Muscle layer of colon (tissue), 2 donors: ENCODE measurements at regions not wholly inside any gene's neighbourhood (a gene's known extent, or its start where the extent isn't known, plus 50 kb on each side); places are given as distances from the start of the nearest gene placed in this dataset.

Experiments used
- H3K27ac ChIP-seq: one replicate; pipeline ENCODE4 v1.7.0; 2013; ENCODE audit warnings: low read depth, mild to moderate bottlenecking, low read length, moderate library complexity
- H3K27me3 ChIP-seq, 2 donors: one replicate each; pipeline ENCODE4 v1.7.0; 2013; ENCODE audit warnings: low read length in 2 of 2, mild to moderate bottlenecking in 2 of 2; ENCODE audit not compliant: insufficient read depth in 2 of 2, control insufficient read depth in 1 of 2
- H3K36me3 ChIP-seq: one replicate; pipeline ENCODE4 v1.7.0; 2013; ENCODE audit warnings: mild to moderate bottlenecking, low read length; ENCODE audit not compliant: insufficient read depth
- H3K4me1 ChIP-seq: one replicate; pipeline ENCODE4 v1.7.0; 2013; ENCODE audit warnings: mild to moderate bottlenecking, low read length; ENCODE audit not compliant: insufficient read depth
- H3K4me3 ChIP-seq, 2 donors: one replicate each; pipeline ENCODE4 v1.7.0; 2013; ENCODE audit warnings: low read length in 2 of 2, low read depth in 1 of 2, mild to moderate bottlenecking in 1 of 2, moderate library complexity in 1 of 2
- H3K9ac ChIP-seq: one replicate; pipeline ENCODE4 v1.7.0; 2013; ENCODE audit warnings: low read length
- H3K9me3 ChIP-seq: one replicate; pipeline ENCODE4 v1.7.0; 2013; ENCODE audit warnings: mild to moderate bottlenecking, low read length
- donor health status: abdominal sarcoma.
- donor health status: Adenocarcinoma of cecum.

GRCh38 chr12:11598900-11599299 is 50.6 kb upstream of the ETV6 start:
- no peaks in the 10 kb centered on the region for H3K27me3 ChIP-seq
- H3K4me3 ChIP-seq: no peak overlapping the region
- H3K4me1 ChIP-seq: peaks cover 8% of the 10 kb centered on the region
- H3K36me3 ChIP-seq: no peaks in the 10 kb centered on the region
- H3K9ac ChIP-seq: no peak overlapping the region
- H3K9me3 ChIP-seq: no peaks in the 10 kb centered on the region
- no peak overlapping the region for H3K27ac ChIP-seq
